ENCODE measurements at regions not wholly inside any gene's neighbourhood (a gene's known extent, or its start where the extent isn't known, plus 50 kb on each side); places are given as distances from the start of the nearest gene placed in this dataset.

DNA sequence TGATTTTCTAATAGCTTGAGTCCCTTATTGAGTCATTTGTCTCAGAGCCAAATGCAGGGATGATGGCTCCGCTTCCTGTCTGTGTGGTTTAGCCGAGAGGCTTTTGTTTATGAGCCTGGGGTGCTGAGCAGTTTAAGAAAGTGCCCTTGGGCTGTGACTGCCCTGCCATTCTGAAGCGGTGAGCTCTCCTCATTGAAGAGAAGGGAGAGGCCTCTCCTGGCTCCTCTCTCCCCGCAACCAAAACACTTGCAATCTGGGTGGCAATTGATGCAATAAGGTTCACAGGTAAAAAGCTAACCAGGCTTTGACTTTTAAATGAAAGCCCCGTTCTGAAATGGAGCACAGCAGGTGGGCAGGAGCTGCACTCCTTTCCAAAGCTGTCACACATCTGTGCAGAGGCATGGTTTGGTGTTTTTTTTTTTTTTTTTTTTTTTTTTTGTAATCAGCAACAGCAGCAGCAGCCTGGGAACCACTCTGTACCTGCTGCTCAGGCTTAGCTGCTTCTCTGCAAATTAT lies 403.7 kb downstream of the SIPA1L2 start:
- H3K27ac ChIP-seq: no peak overlapping the region
- ATAC-seq (no peak), DNase-seq (no peak)
- no peak overlapping the region for H3K4me3 ChIP-seq
- peaks cover 0 to 17% (median 10%) of the 10 kb centered on the region in 9 donors for H3K4me1 ChIP-seq
- 59 to 63% methylated on average over 5 of the region's 5 CpGs for WGBS, 2 donors
- TF ChIP-seq, protein P1, sequence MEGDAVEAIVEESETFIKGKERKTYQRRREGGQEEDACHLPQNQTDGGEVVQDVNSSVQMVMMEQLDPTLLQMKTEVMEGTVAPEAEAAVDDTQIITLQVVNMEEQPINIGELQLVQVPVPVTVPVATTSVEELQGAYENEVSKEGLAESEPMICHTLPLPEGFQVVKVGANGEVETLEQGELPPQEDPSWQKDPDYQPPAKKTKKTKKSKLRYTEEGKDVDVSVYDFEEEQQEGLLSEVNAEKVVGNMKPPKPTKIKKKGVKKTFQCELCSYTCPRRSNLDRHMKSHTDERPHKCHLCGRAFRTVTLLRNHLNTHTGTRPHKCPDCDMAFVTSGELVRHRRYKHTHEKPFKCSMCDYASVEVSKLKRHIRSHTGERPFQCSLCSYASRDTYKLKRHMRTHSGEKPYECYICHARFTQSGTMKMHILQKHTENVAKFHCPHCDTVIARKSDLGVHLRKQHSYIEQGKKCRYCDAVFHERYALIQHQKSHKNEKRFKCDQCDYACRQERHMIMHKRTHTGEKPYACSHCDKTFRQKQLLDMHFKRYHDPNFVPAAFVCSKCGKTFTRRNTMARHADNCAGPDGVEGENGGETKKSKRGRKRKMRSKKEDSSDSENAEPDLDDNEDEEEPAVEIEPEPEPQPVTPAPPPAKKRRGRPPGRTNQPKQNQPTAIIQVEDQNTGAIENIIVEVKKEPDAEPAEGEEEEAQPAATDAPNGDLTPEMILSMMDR (IDR thresholded peaks at IDR 0.05): no peak
- intact Hi-C loops (cut with DNase I): no loop called here
- H3K36me3 ChIP-seq: no peaks in the 10 kb centered on the region
- no peaks in the 10 kb centered on the region for H3K9me3 ChIP-seq
- H3K27me3 ChIP-seq: peaks cover 0 to 16% (median 0%) of the 10 kb centered on the region in 7 donors

DNA sequence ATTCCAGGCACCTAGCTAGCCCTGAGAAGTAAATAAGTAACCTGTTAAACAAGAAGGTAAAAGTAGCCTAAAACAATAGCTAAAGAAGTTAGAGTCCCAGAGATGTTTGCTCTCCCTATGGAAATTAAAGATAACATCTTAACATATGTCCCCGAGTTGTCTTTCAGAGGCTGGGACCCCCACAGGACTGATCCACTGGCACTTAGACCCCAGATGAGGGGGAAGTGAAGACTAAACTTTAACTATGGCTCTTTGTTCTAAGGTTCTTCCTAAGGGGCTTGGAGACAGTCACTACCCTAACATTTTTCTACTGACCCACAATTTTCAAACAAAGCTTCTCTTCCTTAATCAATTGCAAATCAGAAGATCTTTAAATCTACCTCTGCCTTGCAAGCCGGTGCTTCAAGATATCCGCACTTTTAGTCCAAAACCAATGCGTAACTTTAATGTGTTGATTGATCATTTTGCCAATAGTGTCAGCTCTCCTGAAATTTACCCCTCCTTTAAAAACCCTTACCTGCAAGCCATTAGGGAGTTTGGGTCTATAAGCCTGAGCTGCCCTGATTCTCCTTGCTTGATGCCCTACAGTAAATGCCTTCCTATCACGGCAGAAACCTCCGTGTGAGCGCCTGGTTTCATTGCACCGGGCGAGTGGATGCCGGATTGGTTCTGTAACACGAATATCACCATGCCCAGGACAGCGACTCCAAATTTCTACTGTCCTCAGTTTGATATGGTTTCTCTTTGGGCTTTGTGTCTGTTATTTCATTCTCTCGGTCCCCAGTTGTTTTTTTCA lies 404.4 kb downstream of the SIPA1L2 start:
- Histone ChIP-seq H3K36me3 (no peaks in the 10 kb centered on the region), H3K27ac (no peak overlapping the region), H3K27me3 (peaks cover 0 to 16% (median 0%) of the 10 kb centered on the region in 7 donors), H3K9me3 (no peaks in the 10 kb centered on the region), H3K4me1 (peaks cover 0 to 17% (median 10%) of the 10 kb centered on the region in 9 donors), H3K4me3 (no peak overlapping the region)
- WGBS, 2 donors: 84 to 85% methylated on average over 13 of the region's 13 CpGs
- intact Hi-C loops (cut with DNase I): no loop called here
- ATAC-seq (no peak), DNase-seq (no peak)
- TF ChIP-seq, protein P1 (IDR thresholded peaks at IDR 0.05): no peak

DNA sequence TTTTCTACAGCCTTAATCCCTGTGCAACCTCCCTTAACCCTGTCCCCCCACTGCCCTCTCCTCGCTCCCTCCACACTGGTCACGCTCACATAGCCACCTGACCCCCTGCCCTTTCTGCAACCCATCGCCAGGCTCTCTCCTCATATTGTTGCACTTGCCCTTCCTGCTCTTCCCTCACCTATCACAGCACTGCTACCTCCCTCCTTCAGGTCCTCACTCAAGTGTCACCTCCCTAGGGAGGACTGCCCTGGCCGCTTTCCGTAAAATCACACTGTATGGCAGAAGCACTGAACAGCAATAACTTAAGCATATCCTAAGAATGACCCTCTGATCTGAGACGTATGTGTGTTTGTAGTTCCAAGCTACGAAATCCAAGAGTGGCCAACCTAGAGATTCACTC lies 406.0 kb downstream of the SIPA1L2 start:
- no peak for DNase-seq
- ATAC-seq: no peak
- Histone ChIP-seq H3K27me3 (peaks cover 0 to 16% (median 0%) of the 10 kb centered on the region in 7 donors), H3K9me3 (no peaks in the 10 kb centered on the region), H3K4me1 (peaks cover 0 to 24% (median 10%) of the 10 kb centered on the region in 9 donors), H3K36me3 (no peaks in the 10 kb centered on the region), H3K27ac (no peak overlapping the region), H3K4me3 (no peak overlapping the region)
- TF ChIP-seq, protein P1 (IDR thresholded peaks at IDR 0.05): no peak
- intact Hi-C loops (cut with DNase I): no loop called here
- WGBS, 2 donors: 88 to 96% methylated on average over 7 of the region's 7 CpGs

DNA sequence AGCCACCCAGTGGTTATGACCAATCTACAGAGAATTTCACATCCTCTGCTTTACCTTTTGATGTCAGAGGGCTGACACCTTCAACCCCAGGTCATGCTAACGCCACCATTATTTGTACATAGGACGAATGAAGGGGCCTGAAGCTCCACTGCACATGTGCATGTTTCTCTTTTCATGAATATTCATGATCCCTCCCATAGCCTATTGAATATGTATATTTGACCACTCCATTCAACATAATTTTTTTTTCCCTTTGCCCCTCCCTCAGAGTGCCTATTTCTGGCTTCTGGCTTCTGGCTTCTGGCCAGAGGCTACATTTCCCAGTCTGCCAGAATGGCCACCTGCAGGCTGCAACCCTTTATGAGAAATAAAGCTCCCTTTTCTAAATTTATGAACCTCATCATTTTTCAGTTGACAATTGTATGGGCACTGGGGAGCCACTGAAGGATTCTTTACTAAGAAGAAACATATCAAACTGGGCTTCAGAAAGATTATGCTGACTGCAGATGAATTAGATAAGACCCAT lies 406.7 kb downstream of the SIPA1L2 start:
- TF ChIP-seq, protein P1 (IDR thresholded peaks at IDR 0.05): no peak
- H3K4me3 ChIP-seq: no peak overlapping the region
- DNase-seq (no peak), ATAC-seq (no peak)
- no peaks in the 10 kb centered on the region for H3K9me3 ChIP-seq
- no peaks in the 10 kb centered on the region for H3K36me3 ChIP-seq
- 97 to 98% methylated on average over 2 of the region's 2 CpGs for WGBS, 2 donors
- H3K4me1 ChIP-seq: peaks cover 0 to 26% (median 10%) of the 10 kb centered on the region in 9 donors
- no peak overlapping the region for H3K27ac ChIP-seq
- intact Hi-C loops (cut with DNase I): no loop called here
- H3K27me3 ChIP-seq: peaks cover 0 to 11% (median 0%) of the 10 kb centered on the region in 7 donors
